Effector CD8-positive, alpha-beta T cell (primary cell): ENCODE measurements at regions not wholly inside any gene's neighbourhood (a gene's known extent, or its start where the extent isn't known, plus 50 kb on each side); places are given as distances from the start of the nearest gene placed in this dataset.
"Not testable (repeated sequence)": the region's sequence is repeated elsewhere in the genome, so short reads cannot be mapped to it uniquely, and the experiment has no call there.

Source experiments
- DNase-seq: peaks from one replicate; lab custom pipeline; 2025; lab: John Stamatoyannopoulos, UW

DNA sequence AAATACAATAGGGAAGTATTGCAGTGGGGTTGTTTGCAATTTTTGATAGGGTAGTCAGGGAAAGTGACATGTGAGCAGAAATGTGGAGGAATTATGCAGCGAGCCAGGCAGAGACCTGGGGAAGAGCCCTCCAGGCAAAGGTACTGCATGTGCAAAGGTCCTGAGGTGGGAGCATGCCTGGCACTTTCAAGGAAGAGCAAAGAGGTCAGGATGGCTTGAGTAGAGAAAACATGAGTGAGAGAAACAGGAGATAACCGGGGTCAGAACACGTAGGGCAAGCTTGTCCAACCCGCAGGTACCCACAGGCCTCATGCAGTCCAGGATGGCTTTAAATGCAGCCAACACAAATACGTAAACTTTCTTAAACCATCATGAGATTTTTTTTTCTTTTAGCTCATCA lies 71.0 kb downstream of the COQ2 start:
- DNase-seq, result no peak

DNA sequence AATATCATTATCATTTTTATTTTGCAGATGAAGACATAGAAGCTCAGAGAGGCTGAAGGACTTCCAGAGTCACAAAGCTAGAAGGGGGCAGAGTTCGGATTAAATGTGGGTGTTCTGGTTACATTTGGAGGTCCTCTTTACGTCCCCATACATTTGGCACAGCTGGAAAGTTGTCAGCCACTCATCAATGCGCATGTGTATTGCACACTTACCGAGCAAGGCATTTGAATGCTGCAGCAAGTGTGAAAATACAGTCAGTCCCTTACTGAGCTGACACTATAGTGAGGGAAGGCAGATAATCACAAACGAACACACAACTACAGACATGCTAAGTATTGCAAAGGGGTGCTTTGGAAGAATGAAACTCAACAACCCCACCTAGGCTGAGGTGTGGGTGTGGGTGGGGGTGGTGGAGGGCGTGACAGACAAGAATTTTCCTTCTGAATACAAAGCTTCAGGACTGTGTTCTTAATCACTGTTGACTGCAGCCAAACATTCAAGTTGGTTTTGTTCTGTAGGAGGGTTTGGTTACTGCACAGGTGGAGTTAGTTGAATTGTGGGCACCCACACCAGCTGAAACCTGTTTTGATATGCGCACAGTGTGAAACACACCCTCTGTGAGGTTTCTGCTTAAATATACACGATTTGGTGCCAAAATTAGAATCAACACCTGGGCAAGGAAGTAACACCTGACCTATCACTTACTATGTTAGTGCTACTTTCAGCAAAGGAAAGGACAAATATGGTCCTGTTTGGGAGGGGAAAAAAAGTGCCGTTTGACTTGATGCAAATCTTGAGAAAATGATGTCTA lies 72.4 kb downstream of the COQ2 start:
- peak; percentile 30 for DNase-seq

DNA sequence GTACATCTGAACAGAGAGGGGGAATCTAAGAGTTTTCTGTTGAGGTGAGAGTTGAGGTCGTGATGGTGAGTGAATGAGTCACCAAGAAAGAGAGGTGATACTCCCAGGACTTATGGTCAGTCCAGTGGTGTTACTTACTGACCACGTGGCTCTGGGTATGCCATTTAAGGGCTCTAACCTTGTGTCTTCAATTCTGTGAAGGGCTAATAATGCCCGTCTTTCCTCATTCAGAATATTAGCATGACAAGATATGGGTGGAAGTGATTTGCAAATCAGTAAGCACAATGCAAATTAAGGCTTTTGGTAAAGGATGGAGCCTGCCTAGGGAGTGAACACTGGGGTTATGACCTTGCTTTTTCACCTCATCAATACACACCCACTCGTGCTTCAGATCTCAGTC lies 75.2 kb downstream of the COQ2 start:
- no peak for DNase-seq

DNA sequence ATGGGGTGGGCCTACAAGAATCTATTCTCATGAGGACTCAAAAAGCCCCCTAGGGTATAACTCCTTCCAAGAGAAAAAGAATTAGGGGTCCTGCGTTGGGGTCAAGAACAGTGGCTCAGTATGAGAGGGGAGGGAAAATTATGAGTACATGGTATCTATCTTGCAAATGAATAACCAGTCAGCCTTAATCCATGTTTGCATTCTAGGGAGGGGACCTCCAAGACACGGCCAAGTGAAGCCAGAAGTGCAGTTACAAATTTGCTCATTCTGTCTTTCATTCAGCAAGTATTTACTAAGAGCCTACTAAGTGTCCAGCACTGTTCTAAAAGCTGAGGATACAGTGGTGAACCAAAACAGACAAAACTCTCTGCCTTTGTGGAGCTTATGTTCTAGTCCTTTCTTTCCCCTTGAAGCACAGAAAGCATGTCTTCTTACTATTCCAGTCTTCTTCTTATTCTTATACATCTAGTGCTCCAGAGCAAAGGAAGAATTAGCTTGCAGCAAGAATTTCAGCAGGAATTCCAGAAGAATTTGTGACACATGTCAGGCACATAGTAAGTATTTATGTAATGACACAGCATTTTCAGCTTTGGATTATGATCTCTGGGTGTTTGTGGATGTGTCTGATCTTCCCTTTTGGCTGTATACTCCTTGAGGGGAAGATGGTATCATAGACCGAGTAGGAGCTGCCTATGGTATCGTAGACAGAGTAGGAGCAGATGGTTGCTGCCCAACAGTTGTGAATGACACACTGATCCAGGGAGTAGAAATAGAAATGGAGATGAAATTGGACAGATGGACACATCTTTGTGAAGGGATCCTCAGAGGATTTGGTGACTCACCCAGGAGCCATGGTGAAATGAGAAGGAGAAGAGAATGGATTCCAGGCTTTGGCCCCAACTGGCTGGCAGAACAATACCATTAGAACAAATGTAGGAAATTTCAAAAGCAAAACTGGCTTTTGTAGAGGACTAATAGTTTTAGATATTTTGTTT lies 75.9 kb downstream of the COQ2 start:
- no peak for DNase-seq

GRCh38 chr4:83207497-83208101 lies 77.0 kb downstream of the COQ2 start:
- no peak for DNase-seq

DNA sequence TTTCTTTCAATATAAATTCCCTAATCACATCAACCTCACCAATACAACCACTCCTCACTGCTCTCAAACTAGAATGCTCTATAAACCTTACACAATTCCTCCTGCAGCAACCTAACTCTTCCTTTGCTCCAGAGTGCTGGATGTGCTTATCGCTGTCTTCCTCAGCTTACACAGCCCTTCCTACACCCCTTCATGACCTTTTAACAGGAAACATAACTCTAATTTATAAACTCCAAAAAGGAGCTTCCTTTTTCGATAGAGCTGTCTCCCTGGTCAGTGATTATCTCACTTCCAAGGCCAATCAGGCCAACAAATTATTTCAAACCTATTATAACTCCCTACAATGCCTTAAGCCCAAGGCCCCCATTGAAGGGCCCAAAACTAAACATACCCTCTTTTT lies 78.8 kb downstream of the COQ2 start:
- DNase-seq, result no peak

DNA sequence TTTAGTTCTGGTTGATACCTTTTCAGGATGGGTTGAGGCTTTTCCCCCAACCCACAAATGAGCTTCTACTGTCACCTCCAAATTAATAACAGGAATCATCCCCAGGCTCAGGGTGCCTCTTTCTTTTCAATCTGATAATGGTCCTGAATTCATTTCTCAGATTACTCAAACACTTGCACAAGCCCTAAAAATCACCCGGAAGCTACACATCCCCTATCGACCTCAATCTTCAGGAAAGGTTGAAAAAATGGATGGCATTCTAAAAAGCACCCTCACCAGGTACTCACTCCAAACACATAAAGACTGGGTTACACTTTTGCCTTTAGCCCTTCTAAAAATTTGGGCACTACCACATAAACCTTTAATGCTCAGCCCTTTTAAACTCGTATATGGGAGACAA lies 79.9 kb downstream of the COQ2 start:
- DNase-seq, result no peak

DNA sequence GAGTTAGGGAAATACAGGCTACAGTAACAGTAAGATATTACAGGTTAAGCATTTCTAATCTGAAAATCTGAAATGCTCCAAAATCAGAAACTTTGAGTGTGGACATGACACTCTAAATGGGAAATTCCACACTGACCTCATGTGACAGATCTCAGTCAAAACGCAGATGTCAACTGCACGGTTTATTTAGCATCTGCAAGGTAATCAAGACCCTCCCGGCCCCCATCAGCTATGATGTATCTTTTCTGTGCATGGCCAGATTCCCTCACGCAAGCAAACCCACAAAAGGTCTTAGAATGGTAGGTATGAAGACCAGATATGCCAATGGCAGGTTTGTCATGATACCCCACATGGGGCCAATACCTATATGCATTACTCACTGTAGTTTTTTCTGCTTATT lies 82.8 kb downstream of the COQ2 start:
- DNase-seq, result no peak

DNA sequence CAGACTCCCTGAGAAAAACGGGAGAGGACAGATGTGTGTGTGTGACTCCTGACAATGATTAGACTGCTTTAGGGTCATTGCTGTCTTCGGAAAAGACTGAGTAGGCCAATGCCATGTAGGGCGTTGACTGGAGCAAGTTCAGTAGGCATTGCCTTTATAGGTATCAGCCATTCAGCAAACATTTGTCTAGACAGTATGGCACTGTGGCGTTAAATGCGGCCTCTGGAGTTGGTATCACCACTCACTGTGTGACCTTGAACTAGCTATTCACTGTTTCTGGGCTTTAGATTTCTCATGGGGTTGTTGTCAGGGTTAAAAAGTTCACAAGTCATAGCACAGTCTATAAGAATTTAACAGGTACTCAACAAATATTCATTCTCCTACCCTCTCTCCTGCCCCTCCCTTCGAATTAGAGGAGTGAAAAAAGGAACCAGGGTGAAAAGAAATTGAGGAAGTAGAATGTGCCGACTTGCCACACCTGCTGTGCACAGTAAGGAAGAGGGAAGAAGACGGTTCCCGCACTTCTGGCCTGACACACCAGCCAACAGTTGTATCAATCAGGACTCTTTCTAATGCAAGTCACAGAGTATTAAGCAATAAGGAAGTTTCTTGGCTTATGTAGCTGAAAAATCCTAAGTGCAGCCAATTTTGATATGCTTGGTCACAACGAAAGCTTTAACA lies 83.2 kb upstream of the PLAC8 start:
- DNase-seq, result no peak

- no peak for DNase-seq
Observed at GRCh38 chr4:83196921-83197320, 82.4 kb upstream of the PLAC8 start.

DNA sequence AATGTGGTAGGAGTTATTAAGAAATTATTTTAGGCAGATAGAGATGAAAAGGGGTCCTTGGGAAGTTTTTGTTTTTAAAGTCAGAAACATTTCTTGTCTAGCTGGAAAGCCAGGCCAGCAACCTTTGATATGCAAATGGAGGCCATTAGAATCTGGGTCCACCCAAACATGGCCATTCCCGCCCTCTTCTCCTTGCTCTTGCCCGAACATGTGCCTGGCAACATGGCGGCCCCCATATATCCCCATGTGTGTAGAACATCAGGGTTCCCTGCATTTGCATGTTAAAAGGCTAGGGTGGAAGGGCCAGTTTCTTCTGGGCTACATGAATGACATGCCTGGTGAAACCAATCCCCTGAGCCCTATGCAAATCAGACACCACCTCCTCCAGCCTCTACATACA lies 80.7 kb upstream of the PLAC8 start:
- DNase-seq, result no peak

DNA sequence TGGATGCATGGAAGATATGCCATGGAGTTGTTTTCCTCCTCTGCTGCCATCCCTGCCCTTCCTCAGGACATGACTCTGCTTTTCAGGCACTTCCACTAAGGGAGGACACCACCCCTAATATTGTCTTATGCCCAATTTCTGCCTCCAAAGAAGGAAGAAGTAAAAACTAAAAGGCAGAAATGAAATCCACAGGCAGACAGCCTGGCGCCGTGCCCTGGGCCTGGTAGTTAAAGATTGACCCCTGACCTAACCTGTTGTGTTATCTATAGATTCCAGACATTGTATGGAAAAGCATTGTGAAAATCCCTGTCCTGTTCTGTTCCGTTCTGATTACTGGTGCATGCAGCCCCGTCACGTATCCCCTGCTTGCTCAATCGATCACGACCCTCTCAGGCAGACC lies 80.1 kb upstream of the PLAC8 start:
- not testable (repeated sequence) for DNase-seq

DNA sequence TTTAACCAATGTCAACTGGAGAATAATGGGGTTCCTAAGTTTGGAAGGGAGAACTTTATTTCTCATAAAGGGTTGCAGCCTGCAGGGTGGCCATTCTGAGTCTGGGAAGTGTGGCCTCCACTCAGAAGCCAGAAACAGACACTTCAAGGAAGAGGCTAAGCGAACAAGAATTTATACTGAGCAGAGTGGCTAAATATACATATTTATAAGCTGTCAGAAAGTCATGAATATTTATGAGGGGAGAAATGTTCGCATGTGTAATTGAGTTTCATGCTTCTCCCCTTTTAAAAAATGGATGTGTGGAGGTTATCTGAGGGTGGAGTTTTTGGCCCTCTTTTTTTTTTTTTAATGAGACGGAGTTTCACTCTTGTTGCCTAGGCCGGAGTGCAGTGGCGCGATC lies 78.1 kb upstream of the PLAC8 start:
- DNase-seq, result no peak

- no peak for DNase-seq
Observed at GRCh38 chr4:83191026-83191425, 76.5 kb upstream of the PLAC8 start.

DNA sequence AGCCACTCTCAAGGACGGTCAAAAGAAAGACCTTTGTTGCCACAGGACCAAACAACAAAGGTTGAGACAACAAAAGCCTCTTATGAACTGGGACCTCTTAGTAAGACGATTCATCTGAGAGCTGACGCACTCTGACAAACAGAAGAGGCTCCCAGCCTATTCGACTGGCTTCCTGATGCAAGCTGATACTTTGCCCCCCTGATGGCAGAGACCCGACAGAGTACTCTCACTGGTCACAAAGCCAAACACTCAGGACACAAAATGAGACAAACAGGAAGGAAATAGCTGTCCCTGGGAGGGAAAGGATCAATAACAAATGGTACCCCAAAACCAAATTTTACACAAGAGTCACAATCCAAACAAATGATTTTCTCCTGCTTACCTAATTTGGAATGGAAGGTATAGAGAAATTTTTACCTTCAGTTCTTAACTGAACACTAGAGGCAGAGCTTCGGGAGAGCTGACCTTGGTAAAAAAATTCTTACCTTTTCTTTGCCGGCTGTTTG lies 75.2 kb upstream of the PLAC8 start:
- no peak for DNase-seq

GRCh38 chr4:83180431-83180968 lies 66.0 kb upstream of the PLAC8 start:
- no peak for DNase-seq

GRCh38 chr4:83179205-83179604 lies 64.7 kb upstream of the PLAC8 start:
- no peak for DNase-seq

DNA sequence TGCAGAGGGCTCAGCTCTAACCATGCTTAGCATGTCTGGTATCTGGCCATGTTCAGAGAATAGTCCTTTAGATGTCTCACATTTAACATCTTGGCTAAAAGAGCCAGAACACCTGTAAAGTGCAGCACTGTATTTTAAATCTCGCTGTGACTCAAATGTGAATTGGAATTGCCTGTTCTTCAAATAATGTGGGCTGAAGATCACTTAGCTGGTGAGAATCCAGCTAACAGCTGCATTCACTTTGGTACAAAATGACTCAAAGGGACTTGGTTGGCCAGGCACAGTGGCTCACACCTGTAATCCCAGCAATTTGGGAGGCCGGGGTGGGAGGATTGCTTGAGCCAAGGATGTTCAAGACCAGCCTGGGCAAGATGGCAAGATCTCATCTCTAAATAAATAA lies 63.5 kb upstream of the PLAC8 start:
- DNase-seq, result no peak

DNA sequence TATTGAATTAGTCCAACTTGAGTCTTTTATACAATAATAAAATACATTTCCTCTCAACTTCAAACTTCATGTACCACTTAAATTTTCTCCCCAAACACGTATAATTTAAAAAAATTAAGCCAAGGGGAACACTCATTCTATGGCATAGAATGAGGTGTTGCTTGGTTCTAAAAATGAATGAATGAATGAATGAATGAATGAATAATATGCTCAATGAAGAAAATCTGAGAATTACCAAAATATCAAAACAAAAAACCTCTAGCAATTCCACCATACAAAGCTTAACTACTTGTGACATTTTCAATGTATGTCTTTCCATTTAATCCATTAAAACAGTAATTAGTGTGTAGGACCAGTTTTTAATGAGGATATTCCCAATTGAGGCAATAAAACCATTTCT lies 62.7 kb upstream of the PLAC8 start:
- no peak for DNase-seq

DNA sequence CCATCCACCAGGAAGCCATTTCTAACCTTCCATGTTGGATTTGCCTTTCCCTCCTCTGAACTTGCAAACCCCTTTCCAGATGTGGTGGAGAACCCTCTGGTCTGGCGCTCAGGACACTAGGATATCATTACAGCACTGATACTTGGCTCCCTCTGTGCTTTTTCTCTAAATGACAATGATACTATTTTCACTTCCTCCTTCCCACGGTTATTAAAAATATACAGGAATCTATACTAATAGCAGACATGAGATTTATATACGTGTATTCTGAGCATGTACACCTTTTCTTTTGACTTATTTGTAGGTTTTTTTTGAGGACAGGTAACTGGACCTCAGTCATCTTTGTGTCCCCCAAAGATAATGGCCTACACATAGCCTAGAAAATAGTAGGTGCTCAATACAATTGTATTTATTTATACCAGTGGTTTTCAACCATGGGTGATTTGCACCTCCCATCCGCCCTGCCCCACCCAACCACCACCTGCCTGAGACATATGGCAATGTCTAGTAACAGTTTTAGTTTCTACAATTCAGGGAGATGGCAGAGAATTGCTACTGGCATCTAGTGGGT lies 60.4 kb upstream of the PLAC8 start:
- DNase-seq, result no peak

- DNase-seq, result no peak
Observed at GRCh38 chr4:83172371-83172770, 57.8 kb upstream of the PLAC8 start.
